ENCODE measurements at regions not wholly inside any gene's neighbourhood (a gene's known extent, or its start where the extent isn't known, plus 50 kb on each side); places are given as distances from the start of the nearest gene placed in this dataset.

DNA sequence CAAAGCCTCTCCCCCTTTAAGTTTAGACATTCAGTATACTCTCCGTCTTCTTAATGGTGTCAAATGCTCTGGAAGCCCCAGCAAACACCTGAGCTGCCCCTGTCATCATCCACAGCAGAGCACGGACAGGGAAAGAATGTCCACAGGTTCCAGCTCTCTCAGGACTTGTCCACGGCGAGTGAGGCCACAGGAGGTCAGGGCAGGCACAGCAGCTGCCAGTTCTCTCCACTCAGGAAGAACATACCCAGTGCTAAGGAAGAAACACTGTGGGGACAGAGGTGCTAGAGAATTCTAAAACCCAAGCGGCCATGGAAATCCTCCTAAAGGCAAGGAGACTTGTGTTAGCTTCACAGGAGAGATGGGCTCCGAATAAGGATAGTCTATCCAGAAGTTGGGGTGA, 132.0 kb upstream of the SERP2 start (continued):
- TF ChIP-seq, protein P1, sequence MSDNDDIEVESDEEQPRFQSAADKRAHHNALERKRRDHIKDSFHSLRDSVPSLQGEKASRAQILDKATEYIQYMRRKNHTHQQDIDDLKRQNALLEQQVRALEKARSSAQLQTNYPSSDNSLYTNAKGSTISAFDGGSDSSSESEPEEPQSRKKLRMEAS (IDR thresholded peaks at IDR 0.05) = no peak
- TF ChIP-seq SP4 (IDR thresholded peaks at IDR 0.05; ENCODE audit: low read length) (no peak), POU5F1 (IDR thresholded peaks at IDR 0.05; ENCODE audit: low read depth, low read length) (no peak), CEBPB (IDR thresholded peaks at IDR 0.05; ENCODE audit: low read depth, low read length) (no peak)
